Heart left ventricle (tissue), 16 donors: ENCODE measurements at regions not wholly inside any gene's neighbourhood (a gene's known extent, or its start where the extent isn't known, plus 50 kb on each side); places are given as distances from the start of the nearest gene placed in this dataset.
A peak's percentile ranks its signal among the peaks of the same experiment; 100 is the strongest.

Experiments used
- ATAC-seq, 4 donors: fragments of 200-7000 bp; cut with Tn5 transposase; one replicate each; pipeline ENCODE4 v1.9.1; 2020 to 2022; ENCODE audit warnings: moderate library complexity in 4 of 4, mild to moderate bottlenecking in 3 of 4, moderate number of reproducible peaks in 1 of 4
- DNase-seq, 5 donors: peaks; one replicate each; pipeline ENCODE4 v3.0.0-alpha.2; 2020
- H3K27ac ChIP-seq, 12 donors: fragments of 200-600 bp; sonication (generic) in 4 of 12; one replicate each; pipeline versions ENCODE4 v1.5.0 to v1.8.0; 2016 to 2022; ENCODE audit warnings: mild to moderate bottlenecking in 2 of 12
- H3K27me3 ChIP-seq, 9 donors: fragments of 200-600 bp; sonication (generic) in 2 of 9; one replicate each; pipeline versions ENCODE4 v1.5.1 to v1.8.0; 2016 to 2022; ENCODE audit warnings: mild to moderate bottlenecking in 3 of 9
- H3K36me3 ChIP-seq, 9 donors: fragments of 200-600 bp; sonication (generic) in 2 of 9; one replicate each; pipeline versions ENCODE4 v1.5.0 to v1.8.0; 2018 to 2022; ENCODE audit warnings: mild to moderate bottlenecking in 2 of 9
- H3K4me1 ChIP-seq, 12 donors: fragments of 200-600 bp; sonication (generic) in 4 of 12; one replicate each; pipeline versions ENCODE4 v1.5.0 to v1.8.0; 2016 to 2022; ENCODE audit warnings: mild to moderate bottlenecking in 3 of 12
- H3K4me3 ChIP-seq, 12 donors: fragments of 200-600 bp; sonication (generic) in 4 of 12; one replicate each; pipeline versions ENCODE4 v1.5.0 to v1.8.0; 2017 to 2022; ENCODE audit warnings: mild to moderate bottlenecking in 9 of 12, moderate library complexity in 4 of 12
- H3K9me3 ChIP-seq, 12 donors: fragments of 200-600 bp; sonication (generic) in 4 of 12; one replicate each; pipeline versions ENCODE4 v1.5.0 to v1.8.0; 2016 to 2022; ENCODE audit warnings: mild to moderate bottlenecking in 1 of 12
- POLR2A ChIP-seq, 2 donors: fragments of 450-650 bp; IDR thresholded peaks; one replicate each; pipeline ENCODE4 v1.6.1; 2017; ENCODE audit warnings: antibody characterized with exemption in 2 of 2, mild to moderate bottlenecking in 2 of 2, moderate library complexity in 2 of 2
- WGBS, 4 donors: extraction: QIAGEN DNeasy Blood & Tissue Kit in 2 of 4; methylation state at CpG; one replicate each; pipeline versions ENCODE4 v1.1.5 to v1.1.7; 2013 to 2018; 5-methylcytosine and 5-hydroxymethylcytosine counted together
- intact Hi-C, 10 donors: fragments of 100-400 bp; cut with DNase I; formaldehyde crosslinking; loops; one replicate each; pipeline versions ENCODE4 v1.11.1 to v1.14.2; 2022
- TF ChIP-seq, protein P1 (sequence below), 12 donors: fragments of 200-600 bp; sonication (generic) in 4 of 12; IDR thresholded peaks; one replicate each; pipeline versions ENCODE4 v1.5.0 to v1.8.0; 2018 to 2022; ENCODE audit warnings: antibody characterized with exemption in 12 of 12, mild to moderate bottlenecking in 5 of 12
- donor health status: ischemic (EF 13 %, LVEDD 7.1; RV severe dilation, severe dysfunction).
- donor health status: healthy with polysubstance abuse.
- donor health status: DM: no; HTN: yes; CAD: no.
- donor health status: DM: no; HTN: no; CAD: no.
- donor health status: ischemic (EF 25% LVEDD 6.9; RV normal size, moderate dysfunction).
- donor health status: ischemic (EF 25% LVEDD 5.7; RV mildly dilated, moderate dysfunction).
- donor health status: healthy.
- donor health status: DM: yes; HTN: yes; CAD: no.
- donor health status: ischemic (EF 35%, LVEDD 5.7; RV mildly dilated, moderate dysfunction).
- donor health status: nonischemic (EF 11% LVEDD 7.7; RV severe dilation, severe dysfunction).
- donor health status: DM: yes; HTN: yes; CAD: no.
- donor health status: PGD.
- donor health status: ischemic (EF 29% LVEDD 5.4; RV normal size, mild dysfunction).
- donor health status: nonischemic (EF 23%, LVEDD 6.1; RV moderate dilation, normal function).

DNA sequence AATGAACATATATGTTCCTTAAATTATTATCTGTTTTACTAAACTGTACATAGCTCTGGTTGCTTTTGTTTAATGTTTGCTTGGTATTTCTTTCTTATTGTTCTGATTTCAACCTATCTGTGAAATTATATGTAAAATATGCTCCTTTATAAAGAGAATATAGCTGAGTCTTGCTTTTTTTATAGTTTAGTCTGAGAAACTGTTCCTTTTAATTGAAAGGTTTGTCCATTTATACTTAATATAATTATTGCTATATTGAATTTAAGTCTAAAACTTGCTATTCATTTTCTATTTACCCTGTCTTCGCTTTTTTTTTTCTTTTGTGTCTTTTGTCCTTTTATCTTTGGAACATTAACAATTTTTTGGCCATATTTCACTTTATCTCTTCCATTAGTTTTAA is 712.0 kb downstream of the MAT2B start:
- TF ChIP-seq, protein P1, sequence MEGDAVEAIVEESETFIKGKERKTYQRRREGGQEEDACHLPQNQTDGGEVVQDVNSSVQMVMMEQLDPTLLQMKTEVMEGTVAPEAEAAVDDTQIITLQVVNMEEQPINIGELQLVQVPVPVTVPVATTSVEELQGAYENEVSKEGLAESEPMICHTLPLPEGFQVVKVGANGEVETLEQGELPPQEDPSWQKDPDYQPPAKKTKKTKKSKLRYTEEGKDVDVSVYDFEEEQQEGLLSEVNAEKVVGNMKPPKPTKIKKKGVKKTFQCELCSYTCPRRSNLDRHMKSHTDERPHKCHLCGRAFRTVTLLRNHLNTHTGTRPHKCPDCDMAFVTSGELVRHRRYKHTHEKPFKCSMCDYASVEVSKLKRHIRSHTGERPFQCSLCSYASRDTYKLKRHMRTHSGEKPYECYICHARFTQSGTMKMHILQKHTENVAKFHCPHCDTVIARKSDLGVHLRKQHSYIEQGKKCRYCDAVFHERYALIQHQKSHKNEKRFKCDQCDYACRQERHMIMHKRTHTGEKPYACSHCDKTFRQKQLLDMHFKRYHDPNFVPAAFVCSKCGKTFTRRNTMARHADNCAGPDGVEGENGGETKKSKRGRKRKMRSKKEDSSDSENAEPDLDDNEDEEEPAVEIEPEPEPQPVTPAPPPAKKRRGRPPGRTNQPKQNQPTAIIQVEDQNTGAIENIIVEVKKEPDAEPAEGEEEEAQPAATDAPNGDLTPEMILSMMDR (IDR thresholded peaks at IDR 0.05) = no peak
- no peak for TF ChIP-seq POLR2A (IDR thresholded peaks at IDR 0.05)
- Histone ChIP-seq H3K9me3 (peaks cover 0 to 7% (median 0%) of the 10 kb centered on the region in 12 donors), H3K4me3 (no peak overlapping the region), H3K27me3 (no peaks in the 10 kb centered on the region), H3K27ac (no peak overlapping the region), H3K36me3 (no peaks in the 10 kb centered on the region), H3K4me1 (no peaks in the 10 kb centered on the region)
- intact Hi-C loops = no loop called here
- WGBS, 4 donors = 64 to 82% (median 72%) methylated on average over 1 of the region's 1 CpG
- DNase-seq (no peak), ATAC-seq (no peak)

DNA sequence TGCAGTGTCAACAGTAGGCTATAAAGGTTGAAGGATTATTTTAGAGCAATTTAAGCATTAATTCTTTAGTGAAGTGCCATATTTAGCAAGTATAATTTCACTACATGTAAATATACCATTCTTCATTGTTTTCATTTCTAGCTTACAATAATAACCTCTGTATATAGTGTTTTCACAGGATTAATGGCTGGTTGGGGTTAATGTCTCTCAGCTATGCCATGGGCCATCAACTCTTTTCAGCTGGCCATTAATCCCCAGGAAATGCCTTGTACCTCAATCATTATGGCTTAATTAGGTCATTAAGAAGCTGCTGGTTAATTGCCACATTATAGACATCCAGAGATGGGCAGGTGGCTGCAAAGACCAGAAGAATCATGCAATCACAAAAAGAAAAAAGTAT is 715.1 kb downstream of the MAT2B start:
- no peak overlapping the region for H3K4me3 ChIP-seq
- intact Hi-C loops = no loop called here
- H3K27ac ChIP-seq = no peak overlapping the region
- no peaks in the 10 kb centered on the region for H3K36me3 ChIP-seq
- DNase-seq = no peak
- no peaks in the 10 kb centered on the region for H3K4me1 ChIP-seq
- no peak for ATAC-seq
- TF ChIP-seq POLR2A (IDR thresholded peaks at IDR 0.05) = no peak
- TF ChIP-seq, protein P1 (IDR thresholded peaks at IDR 0.05) = no peak
- no peaks in the 10 kb centered on the region for H3K27me3 ChIP-seq
- H3K9me3 ChIP-seq = peaks cover 0 to 7% (median 0%) of the 10 kb centered on the region in 12 donors

DNA sequence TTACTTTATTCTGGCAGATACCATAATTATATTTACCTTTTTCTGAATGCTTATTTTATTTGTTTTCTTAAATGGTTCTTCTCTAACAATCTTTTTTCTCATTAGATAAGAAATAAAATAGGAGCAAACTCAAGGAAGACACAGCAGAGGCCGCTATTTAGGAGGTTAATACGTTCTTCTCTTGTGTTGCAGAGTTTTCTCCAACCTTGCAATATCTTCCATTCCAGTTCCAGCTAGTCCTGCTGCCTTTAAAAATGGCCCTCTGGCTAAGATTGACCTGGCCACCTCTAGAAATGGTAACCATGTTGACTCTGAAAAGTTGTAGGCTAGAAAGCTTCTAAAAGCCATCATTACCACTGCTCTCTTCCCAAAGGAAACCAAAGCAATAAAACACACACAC is 718.8 kb downstream of the MAT2B start:
- no peaks in the 10 kb centered on the region for H3K27me3 ChIP-seq
- 84 to 93% (median 87%) methylated on average over 2 of the region's 2 CpGs for WGBS, 4 donors
- H3K36me3 ChIP-seq = no peaks in the 10 kb centered on the region
- H3K4me1 ChIP-seq = no peaks in the 10 kb centered on the region
- no peak for ATAC-seq
- TF ChIP-seq, protein P1 (IDR thresholded peaks at IDR 0.05) = no peak
- TF ChIP-seq POLR2A (IDR thresholded peaks at IDR 0.05) = no peak
- intact Hi-C loops = no loop called here
- no peak for DNase-seq
- H3K4me3 ChIP-seq = no peak overlapping the region
- peaks cover 0 to 7% (median 0%) of the 10 kb centered on the region in 12 donors for H3K9me3 ChIP-seq
- no peak overlapping the region for H3K27ac ChIP-seq

DNA sequence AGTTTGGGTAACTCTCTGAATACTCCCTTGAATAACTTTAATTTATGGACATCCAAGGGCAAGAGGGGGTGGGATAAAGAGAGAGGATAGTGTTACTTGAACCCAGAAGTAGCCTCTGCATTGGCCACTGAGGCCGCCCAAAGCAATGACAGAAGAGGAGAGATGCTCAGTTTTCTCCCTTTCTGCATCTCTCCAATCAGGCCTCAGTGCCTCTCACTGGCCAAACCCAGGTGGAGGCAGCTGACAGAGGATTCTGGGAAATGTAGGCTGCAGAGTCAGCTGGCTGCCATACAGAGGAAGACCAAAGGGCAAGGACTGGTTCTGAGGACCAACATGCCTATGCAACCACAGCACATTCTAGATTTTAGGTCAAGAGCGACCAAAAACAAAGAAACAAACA is 719.4 kb downstream of the MAT2B start:
- TF ChIP-seq, protein P1 (IDR thresholded peaks at IDR 0.05) = no peak
- no peak for TF ChIP-seq POLR2A (IDR thresholded peaks at IDR 0.05)
- no peak overlapping the region for H3K4me3 ChIP-seq
- peak in 1 of 5 donors; percentile 5 for DNase-seq
- H3K4me1 ChIP-seq = no peaks in the 10 kb centered on the region
- no peaks in the 10 kb centered on the region for H3K27me3 ChIP-seq
- ATAC-seq = no peak
- H3K36me3 ChIP-seq = no peaks in the 10 kb centered on the region
- WGBS, 4 donors = 87 to 96% (median 88%) methylated on average over 2 of the region's 2 CpGs
- peaks cover 0 to 7% (median 0%) of the 10 kb centered on the region in 12 donors for H3K9me3 ChIP-seq
- no peak overlapping the region for H3K27ac ChIP-seq
- intact Hi-C loops = no loop called here
